Aorta (tissue), 5 donors: ENCODE measurements at regions not wholly inside any gene's neighbourhood (a gene's known extent, or its start where the extent isn't known, plus 50 kb on each side); places are given as distances from the start of the nearest gene placed in this dataset.

Experiments used
- ATAC-seq: fragments of 200-7000 bp; cut with Tn5 transposase; one replicate; pipeline ENCODE4 v1.9.1; 2022; ENCODE audit warnings: moderate library complexity; ENCODE audit not compliant: low FRiP score
- DNase-seq, 2 donors: peaks; one replicate each; pipeline ENCODE4 v3.0.0-alpha.2; 2020
- H3K27ac ChIP-seq, 2 donors: one replicate each; pipeline ENCODE4 v1.5.1; 2013; ENCODE audit warnings: low read length in 2 of 2, mild to moderate bottlenecking in 2 of 2, moderate library complexity in 2 of 2, control low read depth in 1 of 2, inconsistent platforms in 1 of 2, low read depth in 1 of 2
- H3K27me3 ChIP-seq, 2 donors: one replicate each; pipeline ENCODE4 v1.6.1; 2013; ENCODE audit warnings: control low read depth in 1 of 2, low read length in 1 of 2, mild to moderate bottlenecking in 1 of 2, moderate library complexity in 1 of 2; ENCODE audit not compliant: insufficient read depth in 2 of 2, control insufficient read depth in 1 of 2
- H3K36me3 ChIP-seq, 2 donors: one replicate each; pipeline ENCODE4 v1.6.1; 2013; ENCODE audit warnings: control low read depth in 1 of 2, low read length in 1 of 2, mild to moderate bottlenecking in 1 of 2; ENCODE audit not compliant: insufficient read depth in 2 of 2, control insufficient read depth in 1 of 2
- H3K4me1 ChIP-seq, 2 donors: one replicate each; pipeline ENCODE4 v1.6.1; 2013; ENCODE audit warnings: low read length in 2 of 2, control low read depth in 1 of 2, mild to moderate bottlenecking in 1 of 2, moderate library complexity in 1 of 2; ENCODE audit not compliant: insufficient read depth in 2 of 2, control insufficient read depth in 1 of 2
- H3K4me3 ChIP-seq, 2 donors: one replicate each; pipeline ENCODE4 v1.5.1; 2013; ENCODE audit warnings: low read length in 2 of 2, control low read depth in 1 of 2, mild to moderate bottlenecking in 1 of 2
- H3K9me3 ChIP-seq: one replicate; pipeline ENCODE4 v1.6.1; 2013; ENCODE audit warnings: mild to moderate bottlenecking, low read length; ENCODE audit not compliant: control insufficient read depth
- WGBS, 2 donors: extraction: QIAGEN DNeasy Blood & Tissue Kit; methylation state at CpG; one replicate each; pipeline ENCODE4 v1.1.7; 2013; 5-methylcytosine and 5-hydroxymethylcytosine counted together
- intact Hi-C, 2 donors: fragments of 100-400 bp; cut with DNase I; formaldehyde crosslinking; loops; one replicate each; pipeline versions ENCODE4 v1.14.2 to v1.15.0; 2022
- donor health status: healthy with polysubstance abuse.
- donor health status: Bipolar disorder and iron deficiency.
- donor health status: DM: no; HTN: no; CAD: no.
- donor health status: DM: no; HTN: no; CAD: no.
- donor health status: DM: yes; HTN: yes; CAD: no.

DNA sequence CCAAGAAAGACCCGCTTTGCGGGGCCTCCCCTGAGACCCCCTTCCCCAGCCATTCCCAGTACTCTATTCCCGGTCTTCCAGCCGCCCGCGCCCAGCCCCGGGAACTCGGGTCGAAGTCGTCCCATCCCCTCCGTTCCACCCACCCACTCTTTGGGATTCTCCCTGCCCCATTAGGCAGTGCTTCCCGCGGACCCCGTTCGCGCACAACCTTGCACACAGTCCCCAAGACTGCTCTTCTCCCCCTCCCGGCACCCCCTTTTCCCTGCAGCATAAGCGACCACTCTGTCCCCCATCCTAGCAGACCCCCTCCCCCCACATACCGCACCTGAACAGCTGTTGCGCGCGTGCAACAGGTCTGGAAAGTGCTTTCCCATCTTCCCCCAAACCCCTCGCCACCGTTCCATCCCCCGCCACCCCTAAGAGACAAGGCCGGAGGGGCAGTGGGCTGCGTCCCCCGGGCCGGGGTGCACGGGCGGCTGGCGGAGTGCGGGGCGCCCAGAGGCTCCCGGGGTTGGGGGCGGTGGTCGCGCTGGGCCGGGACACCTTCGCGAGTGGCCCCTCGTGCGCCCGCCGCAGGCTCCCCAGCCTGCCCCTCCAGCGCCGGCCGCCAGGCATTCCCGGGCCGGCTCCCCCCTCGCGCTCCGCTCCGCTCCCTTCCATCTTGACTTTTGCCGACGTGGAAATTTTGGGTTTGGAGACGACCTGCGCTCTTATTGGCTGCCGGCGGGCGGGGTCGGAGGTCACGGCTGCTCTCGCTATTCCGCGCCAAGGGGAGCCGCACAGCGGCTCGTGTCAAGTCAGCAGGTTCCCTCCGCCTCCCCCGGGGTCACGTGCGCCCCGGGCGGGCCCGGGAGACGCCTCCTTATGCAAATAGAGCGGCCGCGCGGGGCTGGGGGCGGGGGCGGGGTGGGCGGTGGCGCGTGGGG lies 201.2 kb upstream of the NFE2L3 start:
- Histone ChIP-seq H3K4me3 (peak overlapping the region; percentile 65 to 93), H3K36me3 (no peaks in the 10 kb centered on the region), H3K27me3 (no peaks in the 10 kb centered on the region), H3K4me1 (no peaks in the 10 kb centered on the region), H3K27ac (no peak overlapping the region), H3K9me3 (no peaks in the 10 kb centered on the region)
- ATAC-seq (peak; percentile 93), DNase-seq (peak; percentile 93 to 96)
- 0 to 1% methylated on average over 63 to 86 of the region's 86 CpGs for WGBS, 2 donors
- intact Hi-C loops, result no loop called here

DNA sequence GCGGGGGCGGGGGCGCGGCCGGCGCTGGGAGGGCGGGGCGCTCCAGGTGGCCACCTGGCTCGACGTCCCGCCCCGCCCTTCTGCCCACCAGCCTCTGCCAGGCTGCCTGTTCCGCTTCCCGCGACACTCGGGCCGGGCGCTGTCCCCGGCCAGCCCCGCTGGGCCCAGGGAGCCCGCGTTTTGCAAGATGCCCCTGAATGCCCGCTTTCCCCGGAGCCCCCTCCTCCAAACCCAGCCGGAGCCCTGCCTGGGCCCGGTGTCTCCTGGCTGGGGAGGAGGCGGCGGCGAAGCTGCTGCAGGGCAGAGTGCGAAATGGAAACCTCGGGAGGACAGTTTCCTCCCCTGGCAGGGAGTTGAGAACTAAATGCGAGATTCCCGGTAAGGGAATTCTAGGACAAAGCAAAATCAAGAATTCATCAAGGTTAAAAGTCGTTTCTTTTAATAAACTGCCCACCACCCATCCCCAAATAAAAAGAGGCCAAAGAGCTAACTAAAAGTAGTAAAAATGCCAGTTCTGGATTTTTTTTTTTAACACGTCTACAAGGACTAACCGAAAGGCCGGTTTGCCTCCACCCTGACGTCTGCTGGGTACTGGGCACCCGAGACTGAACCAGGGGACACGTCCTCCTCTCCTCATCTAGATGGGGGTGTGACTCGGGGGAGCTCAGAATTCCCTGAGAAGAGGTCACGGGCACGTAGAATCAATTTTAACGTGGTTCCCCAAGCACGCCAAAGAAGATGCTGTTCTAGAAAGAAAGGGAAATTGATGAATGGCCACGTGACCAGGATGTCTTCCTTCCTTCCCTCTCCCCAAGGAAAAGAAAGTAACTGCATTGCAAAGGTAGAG lies 200.4 kb upstream of the NFE2L3 start:
- H3K36me3 ChIP-seq, result no peaks in the 10 kb centered on the region
- intact Hi-C loops, result no loop called here

DNA sequence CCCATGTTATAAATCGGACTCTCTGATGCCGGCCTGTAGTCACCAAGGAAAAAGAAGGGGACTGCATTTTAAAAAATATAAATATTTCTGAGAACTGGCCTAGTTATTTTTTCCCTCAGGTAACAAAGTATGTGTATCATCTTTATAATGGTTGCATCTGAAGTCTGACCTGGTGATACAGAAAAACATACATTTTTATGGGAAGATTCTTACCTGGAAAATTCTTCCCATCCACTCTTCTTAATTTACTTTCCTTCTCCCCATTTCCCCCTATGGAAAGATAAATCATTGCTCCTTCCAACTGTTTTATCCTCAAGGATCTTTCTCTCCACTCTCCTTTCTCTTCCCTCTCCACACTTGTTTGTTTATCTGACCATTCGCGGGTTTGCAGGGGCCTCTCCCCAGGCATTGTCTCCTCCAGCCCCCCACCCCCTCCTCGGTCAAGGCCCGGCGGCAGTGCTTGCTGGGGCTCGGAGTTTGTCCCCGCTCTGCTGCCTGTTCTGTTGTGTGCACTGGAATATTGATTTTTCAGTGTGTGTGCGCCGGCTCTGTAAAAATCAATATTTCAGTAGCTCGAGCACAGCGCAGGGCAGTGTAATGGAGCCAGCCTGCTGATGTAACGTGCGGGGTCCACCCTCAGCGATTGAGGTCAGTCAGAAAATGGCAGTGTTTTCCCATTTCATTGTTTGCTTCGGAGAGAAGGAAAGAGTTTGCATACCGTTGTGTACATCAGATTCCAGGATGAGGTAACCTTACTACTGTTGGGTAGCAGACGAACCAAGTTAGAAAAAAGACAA lies 199.5 kb upstream of the NFE2L3 start:
- no peaks in the 10 kb centered on the region for H3K4me1 ChIP-seq
- no peak for ATAC-seq
- no peaks in the 10 kb centered on the region for H3K36me3 ChIP-seq
- H3K9me3 ChIP-seq, result no peaks in the 10 kb centered on the region
- 89 to 91% methylated on average over 19 of the region's 19 CpGs for WGBS, 2 donors
- DNase-seq, result no peak
- intact Hi-C loops, result no loop called here
- no peak overlapping the region for H3K27ac ChIP-seq
- no peak overlapping the region for H3K4me3 ChIP-seq
- no peaks in the 10 kb centered on the region for H3K27me3 ChIP-seq

More for the DNA sequence above, 200.4 kb upstream of the NFE2L3 start:
- ATAC-seq (peak; percentile 37), DNase-seq (peak in 1 of 2 donors; percentile 77)
- Histone ChIP-seq H3K9me3 (no peaks in the 10 kb centered on the region), H3K4me1 (no peaks in the 10 kb centered on the region), H3K27ac (no peak overlapping the region), H3K4me3 (peak overlapping the region; percentile 65 to 93), H3K27me3 (no peaks in the 10 kb centered on the region)
- whole genome bisulfite sequencing, 2 donors, result 11 to 14% methylated on average over 26 to 46 of the region's 46 CpGs

DNA sequence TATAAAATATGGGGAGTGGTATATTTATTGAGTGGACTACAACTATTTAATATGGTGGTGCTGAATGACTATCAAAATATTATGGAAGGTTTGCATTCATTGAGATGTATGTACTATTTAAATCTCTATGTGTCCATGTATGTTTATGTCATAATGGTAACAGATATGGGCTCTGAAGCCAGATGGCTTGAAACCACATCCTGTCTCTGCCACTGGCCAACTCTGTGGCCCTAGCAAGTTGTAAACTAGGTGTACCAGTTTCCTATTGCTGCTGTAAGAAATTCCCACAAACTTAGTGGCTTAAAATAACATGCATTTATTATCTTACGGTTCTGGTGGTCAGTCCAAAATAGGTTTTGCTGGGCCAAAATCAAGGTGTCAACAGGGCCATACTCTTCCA lies 198.1 kb upstream of the NFE2L3 start:
- H3K36me3 ChIP-seq, result no peaks in the 10 kb centered on the region
- DNase-seq, result no peak
- no peaks in the 10 kb centered on the region for H3K4me1 ChIP-seq
- intact Hi-C loops, result no loop called here
- no peaks in the 10 kb centered on the region for H3K27me3 ChIP-seq
- WGBS, 2 donors, result 88 to 99% methylated on average over 1 of the region's 1 CpG
- no peak overlapping the region for H3K4me3 ChIP-seq
- no peak for ATAC-seq
- no peaks in the 10 kb centered on the region for H3K9me3 ChIP-seq
- no peak overlapping the region for H3K27ac ChIP-seq

DNA sequence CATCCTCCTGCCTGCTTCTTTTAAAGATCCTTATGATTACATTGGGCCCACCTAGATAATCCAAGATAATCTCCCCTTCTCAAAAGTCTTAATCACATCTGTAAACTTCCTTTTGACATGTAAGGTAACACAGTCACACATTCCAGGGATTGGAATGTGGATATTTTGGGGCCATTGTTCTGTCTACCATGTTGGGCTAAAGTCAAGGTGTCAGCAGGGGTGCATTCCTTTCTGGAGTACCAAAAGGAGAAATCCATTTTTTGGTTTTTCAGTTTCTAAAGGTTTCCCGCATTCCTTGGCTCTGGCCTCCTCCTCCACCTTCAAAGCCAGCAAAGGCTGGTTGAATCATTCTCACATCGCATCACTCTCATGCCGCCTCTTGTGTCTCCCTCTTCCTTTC lies 197.6 kb upstream of the NFE2L3 start:
- DNase-seq (no peak), ATAC-seq (no peak)
- Histone ChIP-seq H3K27ac (no peak overlapping the region), H3K9me3 (no peaks in the 10 kb centered on the region), H3K27me3 (no peaks in the 10 kb centered on the region), H3K4me3 (no peak overlapping the region), H3K36me3 (no peaks in the 10 kb centered on the region), H3K4me1 (no peaks in the 10 kb centered on the region)
- intact Hi-C loops, result no loop called here
- 97 to 99% methylated on average over 3 of the region's 3 CpGs for WGBS, 2 donors

DNA sequence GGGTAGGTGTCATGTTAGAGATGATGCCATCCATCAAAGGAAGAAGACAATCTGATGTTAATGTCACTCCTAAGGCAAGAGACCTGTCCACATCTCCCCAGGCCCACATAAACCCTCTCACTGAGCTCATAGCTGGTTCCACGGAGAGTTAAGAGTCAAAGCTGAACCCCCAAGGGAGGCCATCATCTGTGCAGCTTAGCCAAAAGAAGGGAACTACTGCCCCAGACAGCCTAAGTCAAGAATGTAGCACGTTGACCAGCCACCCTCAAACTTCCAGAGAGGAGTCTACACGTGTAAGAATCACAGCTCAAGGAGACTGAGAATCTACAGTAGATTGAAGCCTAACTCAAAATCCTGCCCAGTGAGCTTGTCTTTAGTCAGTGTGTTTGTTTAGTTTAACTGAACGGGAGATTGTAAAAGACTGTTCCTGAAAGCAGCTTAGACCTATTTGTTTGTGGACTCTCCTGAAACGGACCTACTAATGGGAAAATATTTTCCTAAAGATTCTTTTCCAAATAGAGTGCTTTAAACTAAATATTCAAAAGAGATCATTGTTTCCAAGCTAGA lies 192.7 kb upstream of the NFE2L3 start:
- Histone ChIP-seq H3K27ac (no peak overlapping the region), H3K36me3 (no peaks in the 10 kb centered on the region), H3K9me3 (no peaks in the 10 kb centered on the region), H3K27me3 (no peaks in the 10 kb centered on the region), H3K4me3 (no peak overlapping the region), H3K4me1 (peaks cover 0 to 1% of the 10 kb centered on the region in 2 donors)
- 34 to 39% methylated on average over 5 of the region's 5 CpGs for WGBS, 2 donors
- intact Hi-C loops, result no loop called here
- ATAC-seq (no peak), DNase-seq (no peak)

DNA sequence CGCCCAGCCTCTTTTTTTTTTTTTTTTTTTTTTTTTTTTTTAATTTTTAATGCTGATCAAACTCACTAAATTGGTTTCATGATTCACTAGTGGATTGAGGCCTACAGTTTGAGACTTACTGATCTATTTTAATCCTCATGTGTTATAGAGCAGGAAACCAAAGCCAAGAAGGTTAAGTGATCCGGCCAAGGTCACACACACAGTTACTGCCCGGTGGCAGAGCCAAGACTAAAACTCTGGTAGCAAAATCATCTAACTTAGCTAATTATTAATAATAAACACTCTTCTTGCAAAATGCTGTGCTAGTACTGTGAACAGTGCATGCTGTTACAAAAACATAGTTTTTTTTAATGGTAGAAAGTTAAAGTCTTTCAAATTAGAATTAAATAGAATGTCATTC lies 188.3 kb upstream of the NFE2L3 start:
- ATAC-seq (no peak), DNase-seq (no peak)
- Histone ChIP-seq H3K4me3 (no peak overlapping the region), H3K4me1 (peaks cover 2 to 3% of the 10 kb centered on the region in 2 donors), H3K27me3 (no peaks in the 10 kb centered on the region), H3K27ac (no peak overlapping the region), H3K36me3 (no peaks in the 10 kb centered on the region), H3K9me3 (peaks cover 2% of the 10 kb centered on the region)
- 78 to 80% methylated on average over 3 of the region's 3 CpGs for WGBS, 2 donors
- intact Hi-C loops, result no loop called here

DNA sequence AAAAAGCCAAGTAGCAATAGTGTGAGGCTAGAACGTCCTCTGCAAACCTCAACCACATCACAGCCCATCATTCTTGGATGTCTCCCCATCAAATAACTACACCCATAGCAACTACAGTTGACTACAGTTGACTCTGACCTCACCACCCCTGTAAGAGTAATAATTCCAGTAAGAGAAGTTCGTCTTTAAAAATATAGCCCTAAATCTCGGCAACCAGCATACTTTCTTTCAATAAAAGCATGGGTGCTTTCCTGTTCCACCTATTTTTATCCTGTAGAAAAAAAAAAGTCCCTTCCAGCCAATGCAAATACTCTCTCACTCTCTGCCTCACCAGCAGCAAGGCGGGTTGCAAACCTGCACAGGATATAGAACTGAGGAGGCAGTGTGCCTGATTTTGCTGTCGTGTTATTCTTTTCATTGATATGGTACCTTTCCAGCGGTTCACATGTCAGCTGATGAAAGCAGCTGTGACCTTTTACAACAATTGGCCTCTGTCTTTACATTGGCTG lies 187.5 kb upstream of the NFE2L3 start:
- peaks cover 2 to 3% of the 10 kb centered on the region in 2 donors for H3K4me1 ChIP-seq
- no peak for DNase-seq
- no peak for ATAC-seq
- H3K4me3 ChIP-seq, result no peak overlapping the region
- intact Hi-C loops, result no loop called here
- H3K27me3 ChIP-seq, result no peaks in the 10 kb centered on the region
- no peak overlapping the region for H3K27ac ChIP-seq
- H3K9me3 ChIP-seq, result peaks cover 2% of the 10 kb centered on the region
- H3K36me3 ChIP-seq, result no peaks in the 10 kb centered on the region
- WGBS, 2 donors, result 3 to 7% methylated on average over 6 of the region's 6 CpGs
